Activated CD8-positive, alpha-beta T cell treated with anti-CD3 and anti-CD28 coated beads, Interleukin-2, amount 10 ng/mL, durations not matched to agents 7 days and 5 days (primary cell): ENCODE measurements at regions not wholly inside any gene's neighbourhood (a gene's known extent, or its start where the extent isn't known, plus 50 kb on each side); places are given as distances from the start of the nearest gene placed in this dataset.

Experiments used
- ATAC-seq: fragments of 150-1000 bp; cut with Tn5 transposase; one replicate; pipeline ENCODE4 v1.10.0; 2021; ENCODE audit warnings: moderate library complexity
- CTCF ChIA-PET: fragments of 350-600 bp; sonication (Branson Sonifier 250); formaldehyde crosslinking; loops from one replicate; lab custom pipeline; 2021; ENCODE audit warnings: antibody characterized with exemption; lab: Charles Lee
- POLR2A ChIA-PET: fragments of 350-600 bp; sonication (Branson Sonifier 250); formaldehyde crosslinking; loops from one replicate; lab custom pipeline; 2021; ENCODE audit warnings: antibody characterized with exemption; lab: Charles Lee
- DNase-seq: peaks from one replicate; pipeline ENCODE4 v3.0.0-alpha.2; 2020
- H3K27ac Mint-ChIP-seq: one replicate; pipeline ENCODE4 v1.8.0; 2021; ENCODE audit warnings: mild to moderate bottlenecking, mixed read lengths
- H3K27me3 Mint-ChIP-seq: one replicate; pipeline ENCODE4 v1.8.0; 2021; ENCODE audit warnings: low read depth, mixed read lengths
- H3K36me3 Mint-ChIP-seq: one replicate; pipeline ENCODE4 v1.8.0; 2021; ENCODE audit warnings: low read depth, mixed read lengths
- H3K4me1 Mint-ChIP-seq: one replicate; pipeline ENCODE4 v1.8.0; 2021; ENCODE audit warnings: low read depth, mixed read lengths
- H3K4me3 Mint-ChIP-seq: one replicate; pipeline ENCODE4 v1.8.0; 2021; ENCODE audit warnings: mild to moderate bottlenecking, mixed read lengths
- H3K9me3 Mint-ChIP-seq: one replicate; pipeline ENCODE4 v1.8.0; 2022; ENCODE audit warnings: mixed read lengths; ENCODE audit not compliant: insufficient read depth

DNA sequence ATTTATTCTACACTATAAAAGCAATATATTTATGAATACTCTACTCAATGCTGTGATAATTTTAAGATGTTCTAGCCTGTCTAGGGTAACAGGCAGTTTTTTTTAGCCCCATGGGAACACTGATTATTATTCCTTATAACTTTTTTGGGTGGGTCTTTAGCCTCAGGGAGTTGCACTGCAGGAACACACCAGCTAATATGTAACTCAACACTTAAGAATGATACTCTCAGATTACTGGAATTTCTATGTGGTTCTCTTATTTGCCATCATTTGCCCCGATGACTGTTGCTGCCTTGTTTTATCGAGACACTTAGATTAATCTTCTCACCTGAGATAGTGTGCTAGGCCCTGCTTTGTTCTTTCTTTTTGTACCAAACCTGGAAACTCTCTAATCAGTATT is 396.9 kb upstream of the SLITRK1 start:
- CTCF ChIA-PET = no interaction called here
- Mint-ChIP-seq H3K27ac (no peak overlapping the region), H3K36me3 (no peaks in the 10 kb centered on the region), H3K4me1 (no peaks in the 10 kb centered on the region), H3K27me3 (no peaks in the 10 kb centered on the region), H3K9me3 (no peaks in the 10 kb centered on the region), H3K4me3 (no peak overlapping the region)
- POLR2A ChIA-PET = interaction anchor here (0.6 kb wide), 1 partner anchor 683 kb away, joined by 6 read pairs; no protein-coding TSS in a partner anchor
- DNase-seq (no peak), ATAC-seq (no peak)

- Mint-ChIP-seq H3K4me3 (no peak overlapping the region), H3K9me3 (no peaks in the 10 kb centered on the region), H3K4me1 (no peaks in the 10 kb centered on the region), H3K27me3 (no peaks in the 10 kb centered on the region), H3K27ac (no peak overlapping the region), H3K36me3 (no peaks in the 10 kb centered on the region)
- CTCF ChIA-PET = no interaction called here
- no peak for ATAC-seq
- POLR2A ChIA-PET = no interaction called here
- DNase-seq = no peak
Observed at GRCh38 chr13:84272877-84273562, 390.7 kb upstream of the SLITRK1 start.

DNA sequence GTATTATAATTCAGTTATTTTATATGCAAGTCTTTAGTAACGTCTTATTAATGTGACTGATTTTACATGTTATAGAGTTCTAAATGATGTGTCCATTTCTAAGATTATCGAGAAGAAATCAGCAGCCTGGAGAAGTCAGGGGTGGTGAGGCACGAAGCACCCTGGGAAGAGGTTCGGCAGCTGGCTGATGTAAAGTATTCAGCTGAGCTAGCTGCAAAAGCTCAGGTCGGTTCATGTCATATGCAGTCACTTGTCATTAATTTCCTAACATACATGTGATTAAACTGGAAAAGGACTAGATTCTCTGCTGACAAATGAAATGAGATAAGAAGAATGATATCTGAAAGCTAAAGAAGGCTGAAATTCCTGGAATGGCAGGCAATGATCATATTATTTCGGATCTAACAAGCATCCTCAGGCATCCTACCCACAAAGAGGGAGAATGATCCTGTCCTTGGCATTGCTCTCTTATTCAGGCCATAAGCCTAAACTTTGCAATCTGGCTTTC is 383.0 kb upstream of the SLITRK1 start:
- ChIA-PET POLR2A (no interaction called here), CTCF (no interaction called here)
- H3K4me1 Mint-ChIP-seq = no peaks in the 10 kb centered on the region
- no peaks in the 10 kb centered on the region for H3K36me3 Mint-ChIP-seq
- DNase-seq (no peak), ATAC-seq (no peak)
- no peaks in the 10 kb centered on the region for H3K9me3 Mint-ChIP-seq
- no peaks in the 10 kb centered on the region for H3K27me3 Mint-ChIP-seq
- no peak overlapping the region for H3K4me3 Mint-ChIP-seq
- H3K27ac Mint-ChIP-seq = no peak overlapping the region

- ChIA-PET CTCF (no interaction called here), POLR2A (no interaction called here)
- Mint-ChIP-seq H3K4me1 (no peaks in the 10 kb centered on the region), H3K27me3 (no peaks in the 10 kb centered on the region), H3K9me3 (no peaks in the 10 kb centered on the region), H3K4me3 (no peak overlapping the region), H3K36me3 (no peaks in the 10 kb centered on the region), H3K27ac (no peak overlapping the region)
- ATAC-seq (no peak), DNase-seq (no peak)
Observed at GRCh38 chr13:84263354-84264069, 381.2 kb upstream of the SLITRK1 start.

DNA sequence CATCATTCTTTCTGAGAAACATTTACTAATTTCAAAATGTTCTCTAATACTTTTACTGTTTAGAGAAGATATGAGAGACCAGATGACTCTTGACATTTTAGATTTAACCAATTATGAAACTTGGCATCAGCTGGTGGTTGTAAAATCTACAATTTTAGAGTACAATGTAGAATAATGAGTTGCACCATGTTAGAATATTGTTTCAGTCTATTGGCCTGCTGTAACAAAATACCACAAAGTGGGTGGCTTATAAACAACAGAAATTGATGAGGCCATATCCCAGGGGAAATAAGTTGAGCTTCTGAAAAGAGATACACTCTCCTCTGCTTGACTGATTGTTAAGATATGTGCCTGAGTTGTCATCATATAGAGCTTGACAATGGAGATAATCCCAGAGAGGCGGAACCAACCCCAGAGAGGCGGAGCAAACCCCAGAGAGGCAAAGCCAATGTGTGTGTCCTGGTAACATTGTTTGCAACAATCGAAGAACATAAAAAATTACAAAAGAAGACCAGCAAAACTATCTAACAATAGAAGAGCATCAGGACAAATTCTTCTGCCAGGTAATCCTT is 373.0 kb upstream of the SLITRK1 start:
- POLR2A ChIA-PET = no interaction called here
- no peaks in the 10 kb centered on the region for H3K27me3 Mint-ChIP-seq

DNA sequence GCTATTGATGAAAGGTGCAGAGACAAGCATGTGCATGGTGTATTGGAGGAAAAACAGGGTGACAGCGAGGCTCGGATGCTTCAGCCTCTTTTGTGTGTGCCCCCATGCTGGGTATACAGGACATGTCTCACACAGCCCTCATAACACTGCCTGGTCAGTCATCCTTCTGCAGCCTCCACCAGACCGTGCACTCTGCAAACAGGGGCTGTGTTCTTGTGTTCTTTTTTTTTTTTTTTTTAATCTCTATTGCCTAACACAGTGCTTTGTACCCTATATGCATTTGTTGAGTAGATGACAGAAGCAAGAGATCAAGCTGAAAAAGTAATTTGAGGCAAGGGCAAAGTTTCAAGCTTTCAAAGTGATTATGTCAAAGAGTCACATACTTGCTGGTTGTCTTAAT is 367.2 kb upstream of the SLITRK1 start:
- ChIA-PET CTCF (no interaction called here), POLR2A (no interaction called here)
- Mint-ChIP-seq H3K36me3 (no peaks in the 10 kb centered on the region), H3K4me1 (no peaks in the 10 kb centered on the region), H3K27me3 (no peaks in the 10 kb centered on the region), H3K27ac (no peak overlapping the region), H3K4me3 (no peak overlapping the region), H3K9me3 (no peaks in the 10 kb centered on the region)
- DNase-seq (no peak), ATAC-seq (no peak)

More for the DNA sequence above, 373.0 kb upstream of the SLITRK1 start:
- no peak for ATAC-seq
- H3K27ac Mint-ChIP-seq = no peak overlapping the region
- H3K4me3 Mint-ChIP-seq = no peak overlapping the region
- H3K9me3 Mint-ChIP-seq = no peaks in the 10 kb centered on the region
- DNase-seq = no peak
- H3K4me1 Mint-ChIP-seq = no peaks in the 10 kb centered on the region
- no peaks in the 10 kb centered on the region for H3K36me3 Mint-ChIP-seq
- CTCF ChIA-PET = no interaction called here

- DNase-seq (no peak), ATAC-seq (no peak)
- H3K4me3 Mint-ChIP-seq = no peak overlapping the region
- no peaks in the 10 kb centered on the region for H3K36me3 Mint-ChIP-seq
- H3K4me1 Mint-ChIP-seq = no peaks in the 10 kb centered on the region
- H3K27me3 Mint-ChIP-seq = no peaks in the 10 kb centered on the region
- POLR2A ChIA-PET = no interaction called here
- CTCF ChIA-PET = no interaction called here
- no peak overlapping the region for H3K27ac Mint-ChIP-seq
- no peaks in the 10 kb centered on the region for H3K9me3 Mint-ChIP-seq
Observed at GRCh38 chr13:84243340-84243739, 361.1 kb upstream of the SLITRK1 start.

DNA sequence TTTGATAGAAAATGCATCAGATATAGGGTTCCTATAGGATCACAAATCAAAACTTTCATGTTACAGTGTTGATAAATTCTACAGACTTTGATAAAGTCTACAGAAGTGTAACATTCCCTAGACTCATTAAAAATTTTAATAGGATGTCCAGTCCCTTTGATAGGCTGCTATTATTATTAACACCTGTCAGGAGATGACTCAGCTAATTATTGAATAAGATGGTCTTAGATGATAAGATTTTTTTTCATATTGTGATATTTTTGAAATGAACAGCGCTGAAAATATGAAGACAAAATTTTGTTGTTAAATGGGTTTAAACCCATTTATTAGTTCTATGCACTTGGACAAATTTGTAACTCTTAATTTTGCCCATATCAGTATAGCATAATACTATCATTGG is 356.8 kb upstream of the SLITRK1 start:
- H3K27me3 Mint-ChIP-seq = no peaks in the 10 kb centered on the region
- H3K9me3 Mint-ChIP-seq = no peaks in the 10 kb centered on the region
- POLR2A ChIA-PET = no interaction called here
- DNase-seq = no peak
- ATAC-seq = no peak
- no peaks in the 10 kb centered on the region for H3K36me3 Mint-ChIP-seq
- no peak overlapping the region for H3K27ac Mint-ChIP-seq
- H3K4me1 Mint-ChIP-seq = no peaks in the 10 kb centered on the region
- H3K4me3 Mint-ChIP-seq = no peak overlapping the region
- CTCF ChIA-PET = no interaction called here

DNA sequence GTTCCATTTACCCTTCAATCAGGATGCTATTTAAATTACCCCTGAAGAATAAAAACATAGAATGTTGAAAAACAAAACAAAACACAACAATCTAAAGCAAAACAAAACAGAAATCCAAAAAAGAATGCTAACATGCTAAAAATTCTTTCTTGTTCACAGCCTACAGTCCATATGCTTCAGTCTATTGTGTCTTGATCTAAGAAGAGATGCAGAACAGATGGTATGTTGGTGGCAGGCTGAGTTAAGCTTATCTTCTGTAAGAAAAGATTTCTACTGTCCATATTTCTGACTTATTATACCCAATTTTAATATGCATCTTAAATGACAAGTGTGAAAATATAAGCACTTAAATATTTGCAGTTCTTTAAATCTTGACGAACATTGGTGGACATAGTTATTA is 356.1 kb upstream of the SLITRK1 start:
- Mint-ChIP-seq H3K4me3 (no peak overlapping the region), H3K27ac (no peak overlapping the region), H3K4me1 (no peaks in the 10 kb centered on the region), H3K27me3 (no peaks in the 10 kb centered on the region), H3K36me3 (no peaks in the 10 kb centered on the region), H3K9me3 (no peaks in the 10 kb centered on the region)
- CTCF ChIA-PET = no interaction called here
- no peak for DNase-seq
- ATAC-seq = no peak
- POLR2A ChIA-PET = no interaction called here

GRCh38 chr13:84237143-84237542 is 354.9 kb upstream of the SLITRK1 start:
- no peaks in the 10 kb centered on the region for H3K4me1 Mint-ChIP-seq
- no peak for ATAC-seq
- no peaks in the 10 kb centered on the region for H3K9me3 Mint-ChIP-seq
- H3K27ac Mint-ChIP-seq = no peak overlapping the region
- no peaks in the 10 kb centered on the region for H3K36me3 Mint-ChIP-seq
- no peak for DNase-seq
- ChIA-PET CTCF (no interaction called here), POLR2A (no interaction called here)
- H3K27me3 Mint-ChIP-seq = no peaks in the 10 kb centered on the region
- no peak overlapping the region for H3K4me3 Mint-ChIP-seq

GRCh38 chr13:84234416-84234815 is 352.1 kb upstream of the SLITRK1 start:
- ChIA-PET CTCF (no interaction called here), POLR2A (no interaction called here)
- Mint-ChIP-seq H3K27me3 (no peaks in the 10 kb centered on the region), H3K27ac (no peak overlapping the region), H3K36me3 (no peaks in the 10 kb centered on the region), H3K9me3 (no peaks in the 10 kb centered on the region), H3K4me1 (no peaks in the 10 kb centered on the region), H3K4me3 (no peak overlapping the region)
- DNase-seq (no peak), ATAC-seq (no peak)

- H3K27ac Mint-ChIP-seq = no peak overlapping the region
- CTCF ChIA-PET = no interaction called here
Observed at GRCh38 chr13:84230568-84230967, 348.3 kb upstream of the SLITRK1 start.

More at GRCh38 chr13:84230568-84230967, 348.3 kb upstream of the SLITRK1 start:
- DNase-seq (no peak), ATAC-seq (no peak)
- no peak overlapping the region for H3K4me3 Mint-ChIP-seq
- H3K36me3 Mint-ChIP-seq = no peaks in the 10 kb centered on the region
- H3K9me3 Mint-ChIP-seq = no peaks in the 10 kb centered on the region
- H3K27me3 Mint-ChIP-seq = no peaks in the 10 kb centered on the region
- H3K4me1 Mint-ChIP-seq = no peaks in the 10 kb centered on the region
- POLR2A ChIA-PET = no interaction called here
